ENCODE measurements at regions not wholly inside any gene's neighbourhood (a gene's known extent, or its start where the extent isn't known, plus 50 kb on each side); places are given as distances from the start of the nearest gene placed in this dataset.

GRCh38 chr2:164030623-164031022 is 294.8 kb upstream of the FIGN start:
- Histone ChIP-seq H3K4me2 (ENCODE audit: insufficient read depth, low read length) (no peak overlapping the region), H3K9me3 (replicated peaks; ENCODE audit: control insufficient read depth, insufficient read depth, low read length) (no peaks in the 10 kb centered on the region), H3K79me2 (ENCODE audit: control insufficient read depth, insufficient read depth, low read length) (no peaks in the 10 kb centered on the region), H4K20me1 (replicated peaks; ENCODE audit: control insufficient read depth, extremely low read depth, insufficient read depth, low read length) (no peaks in the 10 kb centered on the region), H3K9me1 (replicated peaks; ENCODE audit: control insufficient read depth, extremely low read depth, insufficient read depth, low read length) (no peaks in the 10 kb centered on the region), H2AFZ (ENCODE audit: low read depth, low read length) (no peak overlapping the region), H3K36me3 (ENCODE audit: control insufficient read depth in 2 of 2, extremely low read depth in 1 of 2, insufficient read depth in 2 of 2, low read length in 2 of 2) (no peaks in the 10 kb centered on the region), H3K4me3 (replicated peaks in 1 of 3; ENCODE audit: insufficient read depth in 1 of 3, low read depth in 1 of 3, low read length in 3 of 3) (no peak overlapping the region), H3K9ac (replicated peaks; ENCODE audit: extremely low read depth, insufficient read depth, low read length) (no peak overlapping the region), H3K4me1 (ENCODE audit: control insufficient read depth, extremely low read depth, insufficient read depth, low read length) (no peaks in the 10 kb centered on the region), H3K27me3 (ENCODE audit: control insufficient read depth in 2 of 2, insufficient read depth in 2 of 2, low read length in 2 of 2) (no peaks in the 10 kb centered on the region), H3K27ac (ENCODE audit: insufficient read depth, low read depth, low read length) (no peak overlapping the region)
- TF ChIP-seq POLR2AphosphoS5 (IDR thresholded peaks at IDR 0.05; ENCODE audit: insufficient read depth, low read depth, low read length) (no peak), JUN (IDR thresholded peaks at IDR 0.05; ENCODE audit: borderline replicate concordance, insufficient read depth, insufficient read length, low read depth) (no peak), GATA2 (IDR thresholded peaks at IDR 0.05; ENCODE audit: insufficient read depth, insufficient read length, low read depth, low read length) (no peak), FOS (IDR thresholded peaks at IDR 0.05; ENCODE audit: borderline replicate concordance, insufficient read depth, low read length) (no peak), MYC (IDR thresholded peaks at IDR 0.05; ENCODE audit: low read depth, low read length) (no peak), CTCF (IDR thresholded peaks at IDR 0.05; ENCODE audit: extremely low read depth in 1 of 2, insufficient read depth in 1 of 2, low read depth in 1 of 2, low read length in 2 of 2) (no peak), POLR2A (IDR thresholded peaks at IDR 0.05; ENCODE audit: low read depth, low read length) (no peak), EZH2 (IDR thresholded peaks at IDR 0.05; ENCODE audit: borderline replicate concordance, low read depth, low read length, severe bottlenecking) (no peak)
- TF ChIP-seq, protein P1, sequence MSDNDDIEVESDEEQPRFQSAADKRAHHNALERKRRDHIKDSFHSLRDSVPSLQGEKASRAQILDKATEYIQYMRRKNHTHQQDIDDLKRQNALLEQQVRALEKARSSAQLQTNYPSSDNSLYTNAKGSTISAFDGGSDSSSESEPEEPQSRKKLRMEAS (IDR thresholded peaks at IDR 0.05; ENCODE audit: insufficient read depth, insufficient read length), result no peak
- dilution Hi-C loops (cut with MboI; ENCODE audit: extremely low pct_ligation_motif_present, low sequenced_read_pairs), result no loop called here
- intact Hi-C loops (cut with micrococcal nuclease), result no loop called here
- BruUV-seq (replicated peaks), result no TSS peak
- FAIRE-seq (no peak), DNase-seq (ENCODE audit: low read depth, low spot score) (no peak)
- ChIA-PET POLR2A (no interaction called here), CTCF (no interaction called here)

Data from endothelial cell of umbilical vein (primary cell).